ENCODE measurements at regions not wholly inside any gene's neighbourhood (a gene's known extent, or its start where the extent isn't known, plus 50 kb on each side); places are given as distances from the start of the nearest gene placed in this dataset.

DNA sequence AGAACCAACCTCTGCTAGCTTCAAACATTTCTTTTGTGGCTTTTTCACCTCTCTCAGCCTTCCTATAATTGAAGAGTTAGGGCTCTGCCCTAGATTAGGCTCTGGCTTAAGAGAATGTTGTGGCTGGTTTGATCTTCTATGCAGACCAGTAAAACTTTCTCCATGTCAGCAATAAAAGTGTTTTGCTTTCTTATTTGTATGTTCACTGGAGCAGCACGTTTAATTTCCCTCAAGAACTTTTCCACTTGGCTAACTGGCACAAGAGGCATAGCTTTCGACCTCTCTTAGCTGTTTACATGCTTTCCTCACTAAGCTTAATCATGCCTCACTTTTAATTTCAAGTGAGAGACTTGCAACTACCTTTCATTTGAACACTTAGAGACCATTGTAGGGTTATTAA is 964.7 kb downstream of the ROBO2 start:
- TF ChIP-seq EZH2 (IDR thresholded peaks at IDR 0.05; ENCODE audit: insufficient read depth, poor library complexity, severe bottlenecking) (no peak), EZH2phosphoT487 (IDR thresholded peaks at IDR 0.05; ENCODE audit: insufficient read depth, low read depth) (no peak)

All from GM23248 (cell line).